Neural progenitor cell (in vitro differentiated cells): ENCODE measurements at regions not wholly inside any gene's neighbourhood (a gene's known extent, or its start where the extent isn't known, plus 50 kb on each side); places are given as distances from the start of the nearest gene placed in this dataset.

Experiments used
- DNase-seq: peaks from one replicate; pipeline ENCODE4 v3.0.0-alpha.2; 2016; ENCODE audit warnings: low spot score
- H2AFZ ChIP-seq: fragments of 200-600 bp; sonication (generic); replicated peaks from 2 replicates; pipeline ENCODE4 v1.6.1; 2016; ENCODE audit warnings: antibody characterized with exemption
- H3F3A ChIP-seq: fragments of 200-600 bp; sonication (generic); 2 replicates; pipeline ENCODE4 v1.6.1; 2016; ENCODE audit warnings: antibody characterized with exemption, low read depth
- H3K27ac ChIP-seq: fragments of 200-600 bp; sonication (generic); 2 replicates; pipeline ENCODE4 v1.5.1; 2016; ENCODE audit warnings: mild to moderate bottlenecking
- H3K27me3 ChIP-seq: fragments of 200-600 bp; sonication (generic); 2 replicates; pipeline ENCODE4 v1.6.1; 2016; ENCODE audit warnings: mild to moderate bottlenecking, moderate library complexity
- H3K36me3 ChIP-seq: fragments of 200-600 bp; sonication (generic); 2 replicates; pipeline ENCODE4 v1.5.1; 2016
- H3K4me1 ChIP-seq: fragments of 200-600 bp; sonication (generic); 2 replicates; pipeline ENCODE4 v1.6.1; 2016; ENCODE audit warnings: mixed run types
- H3K4me2 ChIP-seq: fragments of 200-600 bp; sonication (generic); 2 replicates; pipeline ENCODE4 v1.6.1; 2016
- H3K4me3 ChIP-seq: fragments of 200-600 bp; sonication (generic); 2 replicates; pipeline ENCODE4 v1.5.1; 2016
- H3K79me2 ChIP-seq: fragments of 200-600 bp; sonication (generic); 2 replicates; pipeline ENCODE4 v1.6.1; 2016; ENCODE audit warnings: low read depth
- H3K9ac ChIP-seq: fragments of 200-600 bp; sonication (generic); 2 replicates; pipeline ENCODE4 v1.6.1; 2016
- H3K9me3 ChIP-seq: fragments of 200-600 bp; sonication (generic); 2 replicates; pipeline ENCODE4 v1.5.1; 2016; ENCODE audit warnings: low read depth
- H4K20me1 ChIP-seq: fragments of 200-600 bp; sonication (generic); 2 replicates; pipeline ENCODE4 v1.6.1; 2016; ENCODE audit warnings: low read depth
- H3K27ac Mint-ChIP-seq: 3 replicates; pipeline ENCODE4 v1.8.0; 2021; ENCODE audit warnings: mixed read lengths
- H3K27me3 Mint-ChIP-seq: 2 replicates; pipeline ENCODE4 v1.8.0; 2022; ENCODE audit warnings: low read depth, mild to moderate bottlenecking, inconsistent platforms, moderate library complexity, mixed read lengths; ENCODE audit not compliant: insufficient read depth
- H3K36me3 Mint-ChIP-seq: 3 replicates; pipeline ENCODE4 v1.8.0; 2021; ENCODE audit warnings: mixed read lengths
- H3K4me1 Mint-ChIP-seq: 3 replicates; pipeline ENCODE4 v1.8.0; 2021; ENCODE audit warnings: mixed read lengths
- H3K4me3 Mint-ChIP-seq: 3 replicates; pipeline ENCODE4 v1.8.0; 2021; ENCODE audit warnings: mild to moderate bottlenecking, moderate library complexity, mixed read lengths
- H3K9me3 Mint-ChIP-seq: 3 replicates; pipeline ENCODE4 v1.8.0; 2020; ENCODE audit warnings: mixed read lengths
- CTCF ChIP-seq: fragments of 200-600 bp; sonication (generic); IDR thresholded peaks from 2 replicates; pipeline ENCODE4 v1.5.1; 2017; ENCODE audit warnings: antibody characterized with exemption, mild to moderate bottlenecking
- EZH2 ChIP-seq: fragments of 200-600 bp; sonication (generic); IDR thresholded peaks from 2 replicates; pipeline ENCODE4 v1.6.1; 2017; ENCODE audit warnings: antibody characterized with exemption, mild to moderate bottlenecking, moderate library complexity
- EZH2phosphoT487 ChIP-seq: fragments of 200-600 bp; sonication (generic); IDR thresholded peaks from 2 replicates; pipeline ENCODE4 v1.6.1; 2017; ENCODE audit warnings: antibody characterized with exemption

GRCh38 chr14:27223906-27224305 lies 626.1 kb upstream of the NOVA1 start:
- no peaks in the 10 kb centered on the region for H3K36me3 ChIP-seq
- Mint-ChIP-seq H3K4me1 (no peaks in the 10 kb centered on the region), H3K36me3 (no peaks in the 10 kb centered on the region), H3K4me3 (no peak overlapping the region), H3K27ac (no peak overlapping the region), H3K9me3 (peaks cover 10% of the 10 kb centered on the region), H3K27me3 (peaks cover 2% of the 10 kb centered on the region)
- no peak for TF ChIP-seq CTCF
- TF ChIP-seq EZH2phosphoT487, result no peak
- no peak for TF ChIP-seq EZH2
- no peaks in the 10 kb centered on the region for H3K27me3 ChIP-seq
- H3K9ac ChIP-seq, result no peak overlapping the region
- DNase-seq, result no peak
- H4K20me1 ChIP-seq, result no peaks in the 10 kb centered on the region
- H2AFZ ChIP-seq, result no peak overlapping the region
- no peak overlapping the region for H3K4me3 ChIP-seq
- no peaks in the 10 kb centered on the region for H3K79me2 ChIP-seq
- no peaks in the 10 kb centered on the region for H3F3A ChIP-seq
- H3K9me3 ChIP-seq, result no peaks in the 10 kb centered on the region
- no peak overlapping the region for H3K27ac ChIP-seq
- H3K4me2 ChIP-seq, result no peak overlapping the region
- H3K4me1 ChIP-seq, result no peaks in the 10 kb centered on the region

GRCh38 chr14:27228053-27228452 lies 630.2 kb upstream of the NOVA1 start:
- H3K4me2 ChIP-seq, result no peak overlapping the region
- no peaks in the 10 kb centered on the region for H3K79me2 ChIP-seq
- no peak overlapping the region for H3K27ac Mint-ChIP-seq
- no peak overlapping the region for H3K27ac ChIP-seq
- TF ChIP-seq EZH2phosphoT487, result no peak
- TF ChIP-seq CTCF, result no peak
- no peak for TF ChIP-seq EZH2
- H3K9me3 Mint-ChIP-seq, result no peaks in the 10 kb centered on the region
- H3K9me3 ChIP-seq, result no peaks in the 10 kb centered on the region
- no peaks in the 10 kb centered on the region for H4K20me1 ChIP-seq
- no peak overlapping the region for H3K4me3 Mint-ChIP-seq
- no peaks in the 10 kb centered on the region for H3K4me1 ChIP-seq
- H3K4me3 ChIP-seq, result no peak overlapping the region
- no peaks in the 10 kb centered on the region for H3K27me3 ChIP-seq
- H3K4me1 Mint-ChIP-seq, result no peaks in the 10 kb centered on the region
- no peaks in the 10 kb centered on the region for H3K36me3 ChIP-seq
- peaks cover 2% of the 10 kb centered on the region for H3K27me3 Mint-ChIP-seq
- no peaks in the 10 kb centered on the region for H3K36me3 Mint-ChIP-seq
- no peak for DNase-seq
- H3K9ac ChIP-seq, result no peak overlapping the region
- no peak overlapping the region for H2AFZ ChIP-seq
- H3F3A ChIP-seq, result no peaks in the 10 kb centered on the region

GRCh38 chr14:27234331-27234730 lies 636.5 kb upstream of the NOVA1 start:
- H3K9ac ChIP-seq, result no peak overlapping the region
- no peak overlapping the region for H3K4me3 ChIP-seq
- no peaks in the 10 kb centered on the region for H4K20me1 ChIP-seq
- H3K36me3 ChIP-seq, result no peaks in the 10 kb centered on the region
- no peak for DNase-seq
- H2AFZ ChIP-seq, result no peak overlapping the region
- Mint-ChIP-seq H3K9me3 (no peaks in the 10 kb centered on the region), H3K36me3 (no peaks in the 10 kb centered on the region), H3K4me1 (no peaks in the 10 kb centered on the region), H3K4me3 (no peak overlapping the region), H3K27me3 (no peaks in the 10 kb centered on the region), H3K27ac (no peak overlapping the region)
- H3K27me3 ChIP-seq, result no peaks in the 10 kb centered on the region
- TF ChIP-seq EZH2 (no peak), CTCF (no peak), EZH2phosphoT487 (no peak)
- H3K4me2 ChIP-seq, result no peak overlapping the region
- no peaks in the 10 kb centered on the region for H3K79me2 ChIP-seq
- no peaks in the 10 kb centered on the region for H3K4me1 ChIP-seq
- H3K27ac ChIP-seq, result no peak overlapping the region
- no peaks in the 10 kb centered on the region for H3K9me3 ChIP-seq
- no peaks in the 10 kb centered on the region for H3F3A ChIP-seq

DNA sequence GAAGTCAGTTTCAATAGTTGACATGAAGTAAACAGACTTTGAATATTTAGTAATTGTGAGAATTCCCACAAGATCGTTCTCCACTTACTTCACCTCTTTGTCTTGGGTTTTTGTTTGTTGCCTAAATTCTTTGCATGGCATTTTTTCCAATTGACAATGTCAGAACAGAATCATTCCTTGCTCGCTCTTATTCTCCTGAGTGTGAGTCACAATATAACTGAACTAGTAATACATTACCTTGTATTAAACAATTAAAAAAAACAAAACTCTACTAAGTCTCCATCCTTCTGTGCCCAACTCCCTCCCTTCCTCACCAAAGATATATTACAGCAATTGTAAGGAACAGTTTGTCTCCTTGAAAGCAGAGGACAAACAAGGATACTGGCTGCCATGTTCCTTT lies 638.8 kb upstream of the NOVA1 start:
- H2AFZ ChIP-seq, result no peak overlapping the region
- Mint-ChIP-seq H3K36me3 (no peaks in the 10 kb centered on the region), H3K9me3 (no peaks in the 10 kb centered on the region), H3K4me3 (no peak overlapping the region), H3K27ac (no peak overlapping the region), H3K4me1 (no peaks in the 10 kb centered on the region), H3K27me3 (no peaks in the 10 kb centered on the region)
- no peaks in the 10 kb centered on the region for H3K79me2 ChIP-seq
- H3K4me2 ChIP-seq, result no peak overlapping the region
- H3K27me3 ChIP-seq, result no peaks in the 10 kb centered on the region
- TF ChIP-seq CTCF, result no peak
- TF ChIP-seq EZH2, result no peak
- no peak for TF ChIP-seq EZH2phosphoT487
- H3K36me3 ChIP-seq, result no peaks in the 10 kb centered on the region
- no peaks in the 10 kb centered on the region for H3K9me3 ChIP-seq
- H3K27ac ChIP-seq, result no peak overlapping the region
- H3K4me3 ChIP-seq, result no peak overlapping the region
- H3K9ac ChIP-seq, result no peak overlapping the region
- no peaks in the 10 kb centered on the region for H3K4me1 ChIP-seq
- H4K20me1 ChIP-seq, result no peaks in the 10 kb centered on the region
- H3F3A ChIP-seq, result no peaks in the 10 kb centered on the region
- DNase-seq, result no peak
